ENCODE measurements at regions not wholly inside any gene's neighbourhood (a gene's known extent, or its start where the extent isn't known, plus 50 kb on each side); places are given as distances from the start of the nearest gene placed in this dataset.

GRCh38 chr10:44814929-44815328 lies 96.2 kb upstream of the TMEM72 start:
- DNase-seq (ENCODE audit: low read depth): no peak

DNA sequence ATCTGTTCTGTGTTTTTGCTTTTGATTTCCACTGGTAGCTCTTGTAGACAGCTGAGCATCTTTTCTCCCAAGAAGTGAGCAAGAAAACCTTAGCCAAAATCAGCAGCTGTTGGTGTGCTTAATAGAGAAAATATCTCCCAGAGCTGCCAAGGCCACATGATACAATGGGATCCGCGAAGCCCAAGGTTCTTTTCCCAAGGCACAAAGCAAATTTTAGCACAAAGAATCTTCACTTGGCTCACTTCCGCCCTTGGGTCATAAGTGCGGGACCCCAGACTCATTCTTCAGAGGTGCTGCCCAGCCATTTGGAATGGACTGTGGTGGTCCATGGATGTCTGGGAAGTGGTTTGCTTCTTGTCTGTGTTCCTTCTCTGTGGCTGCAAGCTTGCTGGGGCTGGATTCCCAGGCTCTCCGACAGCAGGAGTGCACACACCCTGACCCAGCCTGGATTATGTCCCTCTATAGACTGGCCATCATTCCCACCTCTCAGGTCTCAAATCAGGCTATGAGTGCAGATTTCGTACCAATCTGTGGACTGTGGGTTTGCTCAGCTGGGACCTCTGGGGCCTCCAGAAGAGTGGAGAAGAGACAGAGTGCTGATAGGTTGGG lies 93.0 kb upstream of the TMEM72 start:
- DNase-seq (ENCODE audit: low read depth): no peak

GRCh38 chr10:44818701-44819127 lies 92.4 kb upstream of the TMEM72 start:
- DNase-seq (ENCODE audit: low read depth): no peak

GRCh38 chr10:44820094-44820493 lies 91.0 kb upstream of the TMEM72 start:
- no peak for DNase-seq (ENCODE audit: low read depth)

DNA sequence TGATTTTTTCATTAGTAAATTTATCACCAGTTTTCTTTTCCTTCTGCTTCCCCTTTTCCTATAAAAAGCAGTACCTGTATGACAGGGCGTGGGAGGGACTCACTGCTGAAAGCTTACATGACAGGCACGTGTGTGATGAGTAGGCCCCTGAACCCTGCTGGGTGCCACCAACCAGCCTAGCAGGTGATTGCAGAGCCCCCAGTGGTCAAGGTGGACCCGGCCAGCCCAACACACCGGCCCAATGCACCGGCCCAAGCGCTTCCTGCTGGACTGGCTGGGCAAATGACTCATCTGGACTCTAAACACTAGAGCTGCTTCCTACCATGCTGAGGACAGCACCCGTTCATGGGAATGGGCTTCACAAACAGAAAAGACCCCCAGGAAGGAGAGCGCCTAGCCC lies 89.8 kb upstream of the TMEM72 start:
- DNase-seq (ENCODE audit: low read depth): no peak

- no peak for DNase-seq (ENCODE audit: low read depth)
Measured at GRCh38 chr10:44822349-44822748, 88.8 kb upstream of the TMEM72 start.

DNA sequence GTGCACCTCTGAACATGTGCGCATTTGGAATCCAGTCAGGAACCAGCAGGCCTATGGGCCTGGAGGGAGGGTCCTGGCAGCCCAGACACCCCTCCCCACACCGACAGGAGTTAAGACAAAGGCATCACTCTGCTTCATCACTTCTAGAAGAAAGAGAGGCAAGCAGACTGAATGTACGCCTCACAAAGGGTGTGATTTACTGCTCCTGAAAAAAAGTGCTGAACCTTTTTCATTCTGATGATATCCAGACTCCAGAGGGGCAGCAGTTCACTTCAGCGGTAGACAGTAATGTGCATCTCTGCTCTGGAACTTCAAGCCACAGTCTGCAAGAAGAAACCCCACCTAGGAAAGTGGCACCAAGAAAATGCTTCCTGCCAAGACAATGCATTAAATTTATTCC lies 88.2 kb upstream of the TMEM72 start:
- no peak for DNase-seq (ENCODE audit: low read depth)

GRCh38 chr10:44824607-44825006 lies 86.5 kb upstream of the TMEM72 start:
- DNase-seq (ENCODE audit: low read depth): no peak

GRCh38 chr10:44827431-44828006 lies 83.6 kb upstream of the TMEM72 start:
- DNase-seq (ENCODE audit: low read depth): no peak

DNA sequence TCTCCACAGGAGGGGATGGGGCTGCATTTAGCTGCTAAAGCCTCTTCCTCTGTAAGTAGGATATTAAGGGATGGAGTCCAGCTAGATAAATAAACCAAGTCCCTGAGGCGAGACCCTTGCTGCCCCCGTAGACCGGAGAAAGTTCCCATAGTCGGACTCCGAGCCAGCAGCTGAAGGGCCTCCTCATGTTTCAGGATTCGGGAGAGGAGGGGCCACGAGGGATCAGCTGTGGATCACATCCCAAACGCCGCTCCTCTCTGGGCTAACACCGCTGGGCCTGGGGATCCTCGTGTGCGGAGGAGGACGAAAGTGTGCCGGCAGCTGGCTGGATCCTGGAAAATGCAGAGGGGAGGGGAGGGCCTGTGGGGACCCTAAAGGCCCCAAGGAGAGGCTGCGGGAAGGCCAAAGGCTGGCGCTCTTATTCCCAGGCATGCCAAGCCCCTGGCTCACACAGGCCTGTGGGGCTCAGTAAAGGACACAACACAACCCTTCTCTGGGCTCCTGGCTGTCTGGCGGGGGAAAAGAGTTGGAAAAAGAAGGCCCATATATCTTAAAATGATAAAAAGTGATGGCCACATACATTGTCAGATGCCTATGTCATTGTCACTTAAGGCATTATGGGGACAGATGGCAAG lies 82.5 kb upstream of the TMEM72 start:
- no peak for DNase-seq (ENCODE audit: low read depth)

- DNase-seq (ENCODE audit: low read depth): no peak
Measured at GRCh38 chr10:44829426-44829825, 81.7 kb upstream of the TMEM72 start.

- DNase-seq (ENCODE audit: low read depth): peak; percentile 56
Measured at GRCh38 chr10:44830022-44830421, 81.1 kb upstream of the TMEM72 start.

DNA sequence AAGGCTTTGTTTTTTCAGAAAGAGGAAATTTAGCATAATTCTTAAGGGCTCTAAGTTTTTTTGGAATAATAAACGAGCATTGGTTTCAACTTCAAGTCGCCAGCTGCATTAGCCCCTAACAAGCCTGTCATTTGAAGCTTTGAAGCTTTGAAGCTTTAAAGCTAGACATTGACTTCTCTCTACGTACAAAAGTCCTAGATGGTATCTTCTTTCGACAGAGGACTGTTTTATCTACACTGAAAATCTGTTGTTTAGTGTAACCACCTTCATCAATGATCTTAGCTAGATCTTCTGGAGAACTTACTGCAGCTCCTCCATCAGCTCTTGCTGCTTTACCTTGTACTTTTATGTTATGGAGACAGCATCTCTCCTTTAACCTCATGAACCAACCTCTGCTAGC lies 79.6 kb upstream of the TMEM72 start:
- DNase-seq (ENCODE audit: low read depth): no peak

GRCh38 chr10:44832595-44833390 lies 78.3 kb upstream of the TMEM72 start:
- no peak for DNase-seq (ENCODE audit: low read depth)

DNA sequence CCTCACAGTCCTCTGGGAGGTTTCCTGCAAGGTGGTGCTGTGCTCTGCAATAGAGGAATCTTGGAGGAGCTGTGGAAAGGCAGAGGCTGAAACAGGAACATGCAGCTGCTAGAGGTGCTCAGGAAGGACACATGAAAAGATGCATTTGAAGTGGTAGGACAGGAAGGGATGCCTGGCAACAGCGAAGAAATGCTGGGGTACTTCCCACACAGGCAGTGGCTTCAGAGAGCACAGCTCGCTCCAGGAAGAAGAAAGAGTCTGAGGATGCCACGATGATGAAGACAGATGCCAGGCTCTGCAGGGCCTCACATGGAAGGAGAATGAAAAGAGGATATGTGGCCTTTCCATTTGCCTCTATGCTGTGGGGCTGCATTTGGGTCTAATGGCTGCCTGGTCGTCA lies 77.0 kb upstream of the TMEM72 start:
- no peak for DNase-seq (ENCODE audit: low read depth)

- DNase-seq (ENCODE audit: low read depth): no peak
Measured at GRCh38 chr10:44835300-44835699, 75.8 kb upstream of the TMEM72 start.

DNA sequence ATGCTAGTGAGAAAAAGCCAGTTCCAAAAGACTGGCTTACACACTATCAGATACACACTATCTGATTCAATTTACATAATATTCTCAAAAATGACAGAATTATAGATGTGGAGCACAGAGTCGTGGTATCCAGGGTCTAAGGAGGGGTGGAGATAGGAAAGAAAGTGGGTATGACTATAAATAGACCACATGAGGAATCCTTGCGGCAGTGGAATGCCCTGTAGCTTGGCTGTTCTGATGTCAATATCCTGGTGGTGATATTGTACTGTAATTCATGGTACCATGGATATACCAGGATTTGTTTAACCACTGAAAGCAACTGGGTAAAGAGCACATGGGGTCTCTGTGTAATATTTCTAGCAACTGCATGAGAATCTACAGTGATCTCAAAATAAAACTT lies 67.7 kb upstream of the TMEM72 start:
- no peak for DNase-seq (ENCODE audit: low read depth)

DNA sequence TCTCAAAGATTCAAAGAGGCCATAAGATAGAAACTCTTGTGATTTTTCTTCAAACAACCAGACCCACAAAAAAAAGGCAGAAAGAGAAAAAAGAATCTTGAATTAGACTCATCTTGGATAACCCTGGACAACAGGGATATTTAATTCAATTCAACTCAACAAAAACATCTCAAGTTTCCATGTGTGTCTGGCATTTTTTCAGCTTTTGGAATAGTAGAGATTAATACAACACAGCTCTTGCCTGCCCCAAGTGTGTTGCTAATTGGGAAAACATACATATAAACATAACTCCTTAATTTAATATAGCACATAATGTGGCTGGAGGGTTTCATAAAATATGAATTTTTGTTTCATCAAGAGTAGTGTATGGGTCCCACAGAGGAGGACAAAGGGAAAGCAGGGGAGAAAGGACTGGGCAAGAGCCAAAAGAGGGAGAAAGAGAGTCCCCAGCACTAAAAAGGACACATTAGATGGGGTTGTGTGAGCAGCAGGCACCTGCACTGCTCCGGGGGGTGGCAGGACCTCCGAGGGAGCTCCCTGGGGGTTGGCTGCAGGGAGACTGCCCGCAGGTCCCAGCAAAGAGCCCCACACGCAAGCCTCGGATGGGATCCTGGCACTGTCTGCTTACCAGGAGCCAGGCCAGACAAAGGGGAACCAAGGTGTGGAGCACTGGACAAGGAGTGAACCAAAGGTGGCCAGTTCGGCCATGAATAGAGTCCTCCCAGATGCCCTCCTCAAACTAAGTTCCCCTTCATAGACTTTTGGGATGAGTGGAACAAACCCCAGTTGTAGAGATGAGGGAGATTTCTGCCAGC lies 65.6 kb upstream of the TMEM72 start:
- DNase-seq (ENCODE audit: low read depth): no peak

GRCh38 chr10:44847110-44847509 lies 64.0 kb upstream of the TMEM72 start:
- no peak for DNase-seq (ENCODE audit: low read depth)

DNA sequence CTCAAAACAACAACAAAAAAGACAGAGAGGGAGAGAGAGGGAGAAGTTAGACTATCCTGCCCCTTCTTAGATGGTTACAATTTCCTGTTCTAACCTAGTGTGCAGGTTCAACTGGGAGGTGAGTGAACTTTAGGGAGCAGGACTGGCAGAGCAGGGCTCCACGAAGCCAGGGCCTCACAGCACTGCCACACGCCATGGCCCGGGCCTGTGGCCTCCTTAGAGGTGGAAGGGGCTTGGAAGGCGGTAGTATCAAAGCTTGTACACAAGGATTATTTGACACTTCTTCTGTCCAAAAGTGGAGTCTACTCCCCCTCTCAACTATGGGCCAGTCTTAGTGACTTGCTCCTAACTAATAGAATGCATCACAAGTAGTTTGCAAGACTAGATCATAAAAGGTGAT lies 62.9 kb upstream of the TMEM72 start:
- DNase-seq (ENCODE audit: low read depth): no peak

DNA sequence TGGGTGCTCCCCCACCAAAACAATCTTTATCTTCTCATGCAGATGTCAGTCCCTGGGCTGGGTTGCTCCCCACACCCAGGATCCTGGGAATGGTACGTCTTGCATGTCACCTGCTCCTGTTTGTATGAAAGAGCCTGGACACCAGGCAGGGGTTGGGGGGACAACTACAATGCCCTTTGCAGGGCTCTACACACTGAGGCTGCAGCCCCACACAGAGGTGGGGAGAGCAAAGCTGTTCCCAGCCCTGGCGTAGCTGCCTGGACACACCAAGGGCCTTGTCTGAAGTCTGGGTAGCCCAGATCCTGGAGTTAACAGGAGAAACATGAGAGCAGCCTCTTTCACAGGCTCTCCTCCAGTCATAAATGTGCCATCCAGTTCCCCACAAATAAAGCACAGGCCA lies 61.2 kb upstream of the TMEM72 start:
- no peak for DNase-seq (ENCODE audit: low read depth)

- no peak for DNase-seq (ENCODE audit: low read depth)
Measured at GRCh38 chr10:44850356-44850934, 60.7 kb upstream of the TMEM72 start.

Measured in renal cortical epithelial cell (primary cell).